Ishikawa (cell line): ENCODE measurements at regions not wholly inside any gene's neighbourhood (a gene's known extent, or its start where the extent isn't known, plus 50 kb on each side); places are given as distances from the start of the nearest gene placed in this dataset.
A peak's percentile ranks its signal among the peaks of the same experiment; 100 is the strongest.

Experiments
- CEBPB ChIP-seq: IDR thresholded peaks from 2 replicates; pipeline ENCODE4 v1.6.1; 2012
- CREB1 ChIP-seq: IDR thresholded peaks from 2 replicates; pipeline ENCODE4 v1.6.1; 2012; ENCODE audit warnings: low read depth
- EGR1 ChIP-seq: IDR thresholded peaks from 2 replicates; pipeline ENCODE4 v1.6.1; 2012
- EP300 ChIP-seq: IDR thresholded peaks from 2 replicates; pipeline ENCODE4 v1.6.1; 2012; ENCODE audit warnings: borderline replicate concordance
- FOXM1 ChIP-seq: IDR thresholded peaks from 2 replicates; pipeline ENCODE4 v1.6.1; 2012; ENCODE audit warnings: low read depth, borderline replicate concordance
- NFIC ChIP-seq: IDR thresholded peaks from 2 replicates; pipeline ENCODE4 v1.6.1; 2012
- RAD21 ChIP-seq: IDR thresholded peaks from 2 replicates; pipeline ENCODE4 v1.6.1; 2012; ENCODE audit warnings: low read depth
- TAF1 ChIP-seq: IDR thresholded peaks from 2 replicates; pipeline ENCODE4 v1.6.1; 2012; ENCODE audit warnings: low read depth, mild to moderate bottlenecking
- TCF12 ChIP-seq: IDR thresholded peaks from 2 replicates; pipeline ENCODE4 v1.6.1; 2012; ENCODE audit warnings: low read depth
- TEAD4 ChIP-seq: IDR thresholded peaks from 2 replicates; pipeline ENCODE4 v1.6.1; 2012
- YY1 ChIP-seq: IDR thresholded peaks from 2 replicates; pipeline ENCODE4 v1.6.1; 2012; ENCODE audit warnings: low read depth
- ZBTB7A ChIP-seq: IDR thresholded peaks from 2 replicates; pipeline ENCODE4 v1.6.1; 2012; ENCODE audit warnings: low read depth
- TF ChIP-seq, protein P1 (sequence below): IDR thresholded peaks from 2 replicates; pipeline ENCODE4 v1.6.1; 2012; ENCODE audit warnings: low read depth, mild to moderate bottlenecking
- TF ChIP-seq, protein P2 (sequence below): IDR thresholded peaks from 2 replicates; pipeline ENCODE4 v1.6.1; 2012
- TF ChIP-seq, protein P3 (sequence below): IDR thresholded peaks from 2 replicates; pipeline ENCODE4 v1.6.1; 2012

DNA sequence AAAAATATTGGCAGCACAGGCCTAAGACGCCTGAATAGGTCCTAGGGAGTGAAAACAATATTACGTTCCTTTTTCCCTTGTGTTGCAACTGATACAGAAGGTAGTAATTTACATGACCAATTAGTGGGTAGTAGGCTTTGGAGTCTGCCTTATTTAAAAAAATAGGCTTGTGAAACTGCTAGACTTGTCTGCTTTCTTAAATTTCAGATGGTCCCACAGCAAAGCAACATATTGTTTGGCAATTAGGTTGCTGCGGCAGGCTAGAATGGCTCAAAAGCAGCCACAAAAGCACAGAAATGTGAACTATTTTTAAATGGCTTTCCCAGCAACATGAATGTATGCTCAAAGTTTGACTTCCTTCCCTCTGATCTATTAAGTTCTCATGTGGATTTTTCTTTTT, 211.9 kb downstream of the TTC8 start:
- TF ChIP-seq TCF12 (no peak), EP300 (no peak), CEBPB (no peak), ZBTB7A (no peak), RAD21 (no peak), CREB1 (no peak)
- TF ChIP-seq, protein P1, sequence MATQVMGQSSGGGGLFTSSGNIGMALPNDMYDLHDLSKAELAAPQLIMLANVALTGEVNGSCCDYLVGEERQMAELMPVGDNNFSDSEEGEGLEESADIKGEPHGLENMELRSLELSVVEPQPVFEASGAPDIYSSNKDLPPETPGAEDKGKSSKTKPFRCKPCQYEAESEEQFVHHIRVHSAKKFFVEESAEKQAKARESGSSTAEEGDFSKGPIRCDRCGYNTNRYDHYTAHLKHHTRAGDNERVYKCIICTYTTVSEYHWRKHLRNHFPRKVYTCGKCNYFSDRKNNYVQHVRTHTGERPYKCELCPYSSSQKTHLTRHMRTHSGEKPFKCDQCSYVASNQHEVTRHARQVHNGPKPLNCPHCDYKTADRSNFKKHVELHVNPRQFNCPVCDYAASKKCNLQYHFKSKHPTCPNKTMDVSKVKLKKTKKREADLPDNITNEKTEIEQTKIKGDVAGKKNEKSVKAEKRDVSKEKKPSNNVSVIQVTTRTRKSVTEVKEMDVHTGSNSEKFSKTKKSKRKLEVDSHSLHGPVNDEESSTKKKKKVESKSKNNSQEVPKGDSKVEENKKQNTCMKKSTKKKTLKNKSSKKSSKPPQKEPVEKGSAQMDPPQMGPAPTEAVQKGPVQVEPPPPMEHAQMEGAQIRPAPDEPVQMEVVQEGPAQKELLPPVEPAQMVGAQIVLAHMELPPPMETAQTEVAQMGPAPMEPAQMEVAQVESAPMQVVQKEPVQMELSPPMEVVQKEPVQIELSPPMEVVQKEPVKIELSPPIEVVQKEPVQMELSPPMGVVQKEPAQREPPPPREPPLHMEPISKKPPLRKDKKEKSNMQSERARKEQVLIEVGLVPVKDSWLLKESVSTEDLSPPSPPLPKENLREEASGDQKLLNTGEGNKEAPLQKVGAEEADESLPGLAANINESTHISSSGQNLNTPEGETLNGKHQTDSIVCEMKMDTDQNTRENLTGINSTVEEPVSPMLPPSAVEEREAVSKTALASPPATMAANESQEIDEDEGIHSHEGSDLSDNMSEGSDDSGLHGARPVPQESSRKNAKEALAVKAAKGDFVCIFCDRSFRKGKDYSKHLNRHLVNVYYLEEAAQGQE, result no peak
- TF ChIP-seq, protein P2, sequence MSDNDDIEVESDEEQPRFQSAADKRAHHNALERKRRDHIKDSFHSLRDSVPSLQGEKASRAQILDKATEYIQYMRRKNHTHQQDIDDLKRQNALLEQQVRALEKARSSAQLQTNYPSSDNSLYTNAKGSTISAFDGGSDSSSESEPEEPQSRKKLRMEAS, result no peak

DNA sequence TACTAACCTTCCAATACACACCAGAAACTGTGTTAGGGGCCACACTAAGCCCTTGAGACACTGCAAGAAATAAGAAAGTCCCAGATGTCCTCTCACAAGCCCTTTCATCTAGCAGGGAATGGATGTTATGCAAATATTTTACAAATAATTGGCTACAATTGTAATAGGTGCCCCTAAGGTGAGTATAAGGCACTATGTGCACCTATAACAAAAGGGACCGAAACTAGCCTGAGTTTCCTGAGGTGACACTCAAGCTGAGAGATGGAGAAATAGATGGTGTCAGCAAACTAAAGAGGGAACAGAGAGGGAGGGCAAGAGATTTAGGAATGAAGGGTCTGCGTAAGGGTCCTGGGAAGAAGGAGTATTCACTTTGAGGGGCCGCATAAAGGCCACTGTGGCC, 212.6 kb downstream of the TTC8 start:
- no peak for TF ChIP-seq EGR1
- TF ChIP-seq TEAD4, result no peak
- no peak for TF ChIP-seq RAD21
- TF ChIP-seq, protein P1, result no peak
- TF ChIP-seq NFIC, result no peak
- no peak for TF ChIP-seq YY1
- TF ChIP-seq, protein P3, sequence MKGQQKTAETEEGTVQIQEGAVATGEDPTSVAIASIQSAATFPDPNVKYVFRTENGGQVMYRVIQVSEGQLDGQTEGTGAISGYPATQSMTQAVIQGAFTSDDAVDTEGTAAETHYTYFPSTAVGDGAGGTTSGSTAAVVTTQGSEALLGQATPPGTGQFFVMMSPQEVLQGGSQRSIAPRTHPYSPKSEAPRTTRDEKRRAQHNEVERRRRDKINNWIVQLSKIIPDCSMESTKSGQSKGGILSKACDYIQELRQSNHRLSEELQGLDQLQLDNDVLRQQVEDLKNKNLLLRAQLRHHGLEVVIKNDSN, result no peak
- no peak for TF ChIP-seq TCF12
- no peak for TF ChIP-seq EP300
- TF ChIP-seq TAF1, result no peak
- no peak for TF ChIP-seq CREB1
- no peak for TF ChIP-seq ZBTB7A
- no peak for TF ChIP-seq CEBPB
- TF ChIP-seq, protein P2, result no peak
- TF ChIP-seq FOXM1, result no peak

DNA sequence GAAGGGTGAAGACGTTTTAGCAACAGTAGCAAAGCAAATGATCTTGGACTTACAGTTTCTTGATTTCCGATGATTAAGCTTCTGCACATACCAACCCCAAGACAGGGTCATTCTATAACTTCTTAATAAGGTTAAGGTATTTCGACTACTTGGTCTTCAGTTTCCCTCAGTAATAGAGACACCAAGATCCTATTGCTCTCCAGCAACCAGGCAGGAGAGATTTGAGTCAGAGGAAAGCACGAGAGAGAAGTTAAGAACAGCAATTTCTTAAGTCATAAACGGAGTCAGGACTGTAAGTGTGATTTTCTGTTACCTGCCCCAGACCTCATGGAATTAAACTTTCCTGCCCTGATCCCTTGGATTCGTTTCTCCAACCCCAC, 215.6 kb downstream of the TTC8 start:
- TF ChIP-seq EGR1, result no peak
- TF ChIP-seq, protein P3, result no peak
- TF ChIP-seq RAD21, result no peak

DNA sequence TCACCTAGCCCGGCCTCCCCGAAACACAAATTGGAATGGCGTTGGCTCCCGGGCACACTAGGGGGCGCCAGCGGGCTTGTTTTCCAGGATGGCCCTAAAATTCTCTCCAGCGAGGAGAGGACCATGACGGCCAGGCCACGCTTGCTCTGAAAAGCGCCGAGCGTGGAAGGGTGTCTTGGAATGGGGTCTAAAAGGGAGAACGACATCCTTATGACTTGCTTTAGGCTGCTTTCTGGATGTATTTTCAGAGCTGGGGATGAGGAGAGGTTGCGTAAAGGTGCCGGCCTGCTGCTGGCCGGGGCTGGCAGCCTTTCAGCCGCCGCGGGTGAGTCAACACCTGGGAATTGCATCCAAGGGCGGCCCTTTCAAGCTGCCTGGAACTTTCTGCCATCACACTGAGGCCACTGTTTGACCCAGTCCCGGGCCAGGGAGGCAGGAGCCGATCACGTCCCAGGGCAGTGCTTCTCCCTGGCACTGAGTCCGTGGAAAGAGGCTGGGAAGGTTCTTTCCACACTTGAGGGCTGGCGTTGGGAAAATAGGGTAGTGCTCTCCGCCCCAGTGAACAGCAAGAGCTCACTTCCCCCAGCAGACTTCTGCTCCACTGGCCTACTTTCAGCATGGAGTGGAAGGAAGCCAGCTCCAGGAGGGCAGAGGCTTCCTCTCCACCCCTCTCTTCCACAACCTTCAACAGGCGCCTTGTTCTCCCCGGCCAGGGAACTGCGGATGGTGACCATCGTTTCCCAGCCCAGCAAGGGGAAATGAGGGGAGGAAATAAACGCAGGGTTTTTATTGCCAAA, 216.2 kb downstream of the TTC8 start:
- TF ChIP-seq, protein P1, result no peak
- TF ChIP-seq CEBPB (peak; percentile 79), TEAD4 (peak; percentile 55; the same call in 1 of the 2 replicates), FOXM1 (0 out of 2 replicates have a peak, but pooled peaks have one; percentile 16), NFIC (peak; percentile 70), YY1 (no peak; the same call in 1 of the 2 replicates), EP300 (no peak), RAD21 (peak; percentile 88), EGR1 (no peak), ZBTB7A (no peak), CREB1 (no peak), TCF12 (0 out of 2 replicates have a peak, but pooled peaks have one; percentile 23), TAF1 (peak; percentile 29; the same call in 1 of the 2 replicates)
- TF ChIP-seq, protein P2, result no peak
- TF ChIP-seq, protein P3, result peak; percentile 15; the same call in 1 of the 2 replicates
